Mesenchymal stem cell (in vitro differentiated cells and primary cell): ENCODE measurements at regions not wholly inside any gene's neighbourhood (a gene's known extent, or its start where the extent isn't known, plus 50 kb on each side); places are given as distances from the start of the nearest gene placed in this dataset.

ENCODE experiments used
- DNase-seq: peaks from one replicate; pipeline ENCODE4 v3.0.0-alpha.2; 2013
- H2AFZ ChIP-seq: one replicate; pipeline ENCODE4 v1.6.1; 2013; ENCODE audit warnings: low read depth, mild to moderate bottlenecking, control low read depth, inconsistent platforms, low read length, moderate library complexity
- H2AK5ac ChIP-seq: 2 replicates; pipeline ENCODE4 v1.6.1; 2013; ENCODE audit warnings: low read length, moderate library complexity, mild to moderate bottlenecking, inconsistent platforms; ENCODE audit not compliant: severe bottlenecking
- H2BK120ac ChIP-seq: one replicate; pipeline ENCODE4 v1.6.1; 2013; ENCODE audit warnings: low read depth, mild to moderate bottlenecking, inconsistent platforms, low read length, moderate library complexity
- H2BK12ac ChIP-seq, 2 experiments: one replicate each; pipeline ENCODE4 v1.6.1; 2013; ENCODE audit warnings: inconsistent platforms in 2 of 2, low read length in 2 of 2, mild to moderate bottlenecking in 2 of 2, moderate library complexity in 2 of 2, control low read depth in 1 of 2
- H2BK15ac ChIP-seq: one replicate; pipeline ENCODE4 v1.6.1; 2013; ENCODE audit warnings: mild to moderate bottlenecking, low read depth, inconsistent platforms; ENCODE audit not compliant: poor library complexity, severe bottlenecking
- H2BK5ac ChIP-seq: 2 replicates; pipeline ENCODE4 v1.6.1; 2013; ENCODE audit warnings: low read depth, mild to moderate bottlenecking, low read length, control low read depth, inconsistent platforms; ENCODE audit not compliant: poor library complexity, severe bottlenecking
- H3K14ac ChIP-seq, 2 experiments: one replicate each; pipeline ENCODE4 v1.6.1; 2013; ENCODE audit warnings: inconsistent platforms in 2 of 2, low read length in 2 of 2, control low read depth in 1 of 2, mild to moderate bottlenecking in 1 of 2, moderate library complexity in 1 of 2
- H3K18ac ChIP-seq, 2 experiments: one replicate each; pipeline ENCODE4 v1.6.1; 2013; ENCODE audit warnings: inconsistent platforms in 2 of 2, low read length in 2 of 2, control low read depth in 1 of 2, low read depth in 1 of 2, mild to moderate bottlenecking in 1 of 2
- H3K23ac ChIP-seq, 2 experiments: one replicate each; pipeline ENCODE4 v1.6.1; 2013; ENCODE audit warnings: inconsistent platforms in 2 of 2, low read length in 2 of 2, mild to moderate bottlenecking in 2 of 2, moderate library complexity in 2 of 2, control low read depth in 1 of 2
- H3K27ac ChIP-seq: 2 replicates; pipeline ENCODE4 v1.5.1; 2013; ENCODE audit warnings: mild to moderate bottlenecking, moderate library complexity, low read length, control low read depth, inconsistent platforms; ENCODE audit not compliant: poor library complexity, severe bottlenecking
- H3K27me3 ChIP-seq, 2 experiments: 2 replicates each; pipeline versions ENCODE4 v1.6.1 to v1.7.0; 2013; ENCODE audit warnings: low read length in 2 of 2, mild to moderate bottlenecking in 2 of 2, moderate library complexity in 2 of 2, control low read depth in 1 of 2, inconsistent platforms in 1 of 2; ENCODE audit not compliant: control insufficient read depth in 1 of 2, insufficient read depth in 1 of 2
- H3K36me3 ChIP-seq, 2 experiments: 2 replicates each; pipeline versions ENCODE4 v1.6.1 to v1.7.0; 2013; ENCODE audit warnings: low read length in 2 of 2, control low read depth in 1 of 2, inconsistent platforms in 1 of 2, low read depth in 1 of 2, mild to moderate bottlenecking in 1 of 2; ENCODE audit not compliant: insufficient read depth in 2 of 2, control insufficient read depth in 1 of 2
- H3K4ac ChIP-seq, 2 experiments: one replicate each; pipeline ENCODE4 v1.6.1; 2013; ENCODE audit warnings: inconsistent platforms in 2 of 2, low read length in 2 of 2, mild to moderate bottlenecking in 2 of 2, moderate library complexity in 2 of 2, control low read depth in 1 of 2, low read depth in 1 of 2
- H3K4me1 ChIP-seq: 2 replicates; pipeline ENCODE4 v1.6.1; 2013; ENCODE audit warnings: low read depth, low read length, control low read depth; ENCODE audit not compliant: control insufficient read depth, insufficient read depth
- H3K4me2 ChIP-seq: 2 replicates; pipeline ENCODE4 v1.6.1; 2013; ENCODE audit warnings: low read length, mild to moderate bottlenecking, inconsistent platforms; ENCODE audit not compliant: poor library complexity, severe bottlenecking
- H3K4me3 ChIP-seq, 2 experiments: 2 replicates each; pipeline versions ENCODE4 v1.5.1 to v1.7.0; 2013; ENCODE audit warnings: low read length in 2 of 2, mild to moderate bottlenecking in 2 of 2, control low read depth in 1 of 2, low read depth in 1 of 2; ENCODE audit not compliant: insufficient read depth in 1 of 2
- H3K79me1 ChIP-seq: replicated peaks from 2 replicates; pipeline ENCODE4 v1.6.1; 2013; ENCODE audit warnings: mild to moderate bottlenecking, control low read depth, low read length, inconsistent platforms; ENCODE audit not compliant: poor library complexity, severe bottlenecking
- H3K9ac ChIP-seq: 2 replicates; pipeline ENCODE4 v1.7.0; 2013; ENCODE audit warnings: mild to moderate bottlenecking, low read length, moderate library complexity
- H3K9me3 ChIP-seq: 2 replicates; pipeline ENCODE4 v1.7.0; 2013; ENCODE audit warnings: mild to moderate bottlenecking, low read length; ENCODE audit not compliant: control insufficient read depth
- H4K8ac ChIP-seq: one replicate; pipeline ENCODE4 v1.6.1; 2013; ENCODE audit warnings: inconsistent platforms, mild to moderate bottlenecking, low read length, moderate library complexity
- H4K91ac ChIP-seq: one replicate; pipeline ENCODE4 v1.6.1; 2013; ENCODE audit warnings: mild to moderate bottlenecking, low read length, inconsistent platforms
- WGBS: methylation state at CpG from one replicate; pipeline ENCODE4 v1.1.7; 2013; ENCODE audit warnings: mixed read lengths; 5-methylcytosine and 5-hydroxymethylcytosine counted together

- no peak overlapping the region for H2BK120ac ChIP-seq
- 100% methylated on average over 3 of the region's 5 CpGs for WGBS
- DNase-seq, result no peak
- H2BK5ac ChIP-seq, result no peak overlapping the region
- H2BK12ac ChIP-seq, result no peak overlapping the region
- H3K4me3 ChIP-seq, result no peak overlapping the region
- no peak overlapping the region for H3K23ac ChIP-seq
- no peak overlapping the region for H2AK5ac ChIP-seq
- no peak overlapping the region for H3K18ac ChIP-seq
- H2BK15ac ChIP-seq, result no peak overlapping the region
- no peak overlapping the region for H3K14ac ChIP-seq
- no peak overlapping the region for H3K9ac ChIP-seq
- H3K27me3 ChIP-seq, result no peaks in the 10 kb centered on the region
- no peak overlapping the region for H4K91ac ChIP-seq
- no peak overlapping the region for H3K4ac ChIP-seq
- H3K4me2 ChIP-seq, result no peak overlapping the region
- no peak overlapping the region for H2AFZ ChIP-seq
- no peaks in the 10 kb centered on the region for H3K79me1 ChIP-seq
- H4K8ac ChIP-seq, result no peak overlapping the region
- H3K4me1 ChIP-seq, result no peaks in the 10 kb centered on the region
- H3K27ac ChIP-seq, result no peak overlapping the region
- no peaks in the 10 kb centered on the region for H3K36me3 ChIP-seq
- H3K9me3 ChIP-seq, result peaks cover 3% of the 10 kb centered on the region
These were observed 2423.5 kb upstream of the RAG2 start for GRCh38 chr11:39021539-39021938.

GRCh38 chr11:39011797-39012196 is 2413.8 kb upstream of the RAG2 start:
- H3K9me3 ChIP-seq, result peaks cover 11% of the 10 kb centered on the region

DNA sequence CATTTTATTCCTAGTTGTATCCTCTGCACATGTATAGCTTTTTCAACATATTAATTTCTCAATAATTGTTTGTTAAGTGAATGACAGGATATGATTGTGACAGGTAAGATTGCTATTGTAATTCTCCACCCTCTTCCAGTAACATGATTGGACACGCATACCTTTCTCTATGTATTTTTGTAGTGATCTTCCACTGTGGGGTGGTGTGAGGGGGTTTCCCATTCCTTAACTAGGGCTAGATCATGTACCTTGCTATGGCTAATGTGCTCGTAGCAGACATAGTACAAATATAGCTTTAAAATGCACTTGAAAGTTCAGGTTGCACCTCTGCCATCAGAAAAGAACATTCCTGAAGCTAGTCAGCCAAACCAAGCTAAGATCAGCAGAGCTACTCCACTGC is 2392.8 kb upstream of the RAG2 start:
- no peak overlapping the region for H2AFZ ChIP-seq
- no peak overlapping the region for H3K27ac ChIP-seq
- no peak for DNase-seq
- no peak overlapping the region for H2BK120ac ChIP-seq
- peaks cover 4% of the 10 kb centered on the region for H3K9me3 ChIP-seq
- H2BK15ac ChIP-seq, result no peak overlapping the region
- WGBS, result 86% methylated on average over 1 of the region's 2 CpGs
- H3K4ac ChIP-seq, result no peak overlapping the region
- no peak overlapping the region for H3K18ac ChIP-seq
- no peak overlapping the region for H2AK5ac ChIP-seq
- H2BK12ac ChIP-seq, result no peak overlapping the region
- H4K8ac ChIP-seq, result no peak overlapping the region
- H3K23ac ChIP-seq, result no peak overlapping the region
- no peak overlapping the region for H2BK5ac ChIP-seq
- H3K36me3 ChIP-seq, result no peaks in the 10 kb centered on the region
- H3K4me2 ChIP-seq, result no peak overlapping the region
- H4K91ac ChIP-seq, result no peak overlapping the region
- no peak overlapping the region for H3K14ac ChIP-seq
- H3K27me3 ChIP-seq, result no peaks in the 10 kb centered on the region
- no peak overlapping the region for H3K9ac ChIP-seq
- H3K79me1 ChIP-seq, result no peaks in the 10 kb centered on the region
- H3K4me1 ChIP-seq, result no peaks in the 10 kb centered on the region
- H3K4me3 ChIP-seq, result no peak overlapping the region

More at GRCh38 chr11:39011797-39012196, 2413.8 kb upstream of the RAG2 start:
- H4K8ac ChIP-seq, result no peak overlapping the region
- no peak overlapping the region for H3K27ac ChIP-seq
- H3K4me2 ChIP-seq, result no peak overlapping the region
- H3K23ac ChIP-seq, result no peak overlapping the region
- H4K91ac ChIP-seq, result no peak overlapping the region
- H2BK5ac ChIP-seq, result no peak overlapping the region
- H2BK12ac ChIP-seq, result no peak overlapping the region
- no peaks in the 10 kb centered on the region for H3K36me3 ChIP-seq
- H2AFZ ChIP-seq, result no peak overlapping the region
- no peak overlapping the region for H2BK15ac ChIP-seq
- no peak overlapping the region for H3K4me3 ChIP-seq
- no peak overlapping the region for H3K4ac ChIP-seq
- H3K27me3 ChIP-seq, result no peaks in the 10 kb centered on the region
- no peak for DNase-seq
- H3K4me1 ChIP-seq, result no peaks in the 10 kb centered on the region
- H2AK5ac ChIP-seq, result no peak overlapping the region
- no peak overlapping the region for H3K14ac ChIP-seq
- no peak overlapping the region for H3K18ac ChIP-seq
- no peaks in the 10 kb centered on the region for H3K79me1 ChIP-seq
- no peak overlapping the region for H2BK120ac ChIP-seq
- H3K9ac ChIP-seq, result no peak overlapping the region

DNA sequence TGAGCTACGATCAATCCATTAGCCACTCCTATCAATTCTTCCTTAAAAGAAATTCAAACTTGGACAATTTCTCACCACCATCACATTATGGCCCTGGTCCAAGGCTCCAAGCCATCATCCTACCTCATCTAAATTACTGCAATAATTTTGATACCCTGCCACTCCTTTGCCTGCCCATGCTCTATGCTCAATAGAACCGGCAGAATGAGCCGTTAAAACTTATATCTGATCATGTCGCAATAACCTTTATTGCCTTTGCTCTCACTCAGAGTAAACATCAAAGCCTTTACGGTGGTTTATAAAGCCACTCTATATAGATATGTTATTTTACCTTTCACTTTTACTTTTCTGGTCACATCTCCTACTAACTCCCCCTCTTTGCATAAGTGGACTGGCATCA is 2392.1 kb upstream of the RAG2 start:
- H3K79me1 ChIP-seq, result no peaks in the 10 kb centered on the region
- no peak overlapping the region for H2AK5ac ChIP-seq
- no peak overlapping the region for H3K27ac ChIP-seq
- no peaks in the 10 kb centered on the region for H3K27me3 ChIP-seq
- H3K4ac ChIP-seq, result no peak overlapping the region
- no peaks in the 10 kb centered on the region for H3K4me1 ChIP-seq
- H3K9ac ChIP-seq, result no peak overlapping the region
- no peak overlapping the region for H2BK5ac ChIP-seq
- H2BK12ac ChIP-seq, result no peak overlapping the region
- H3K36me3 ChIP-seq, result no peaks in the 10 kb centered on the region
- no peak for DNase-seq
- H3K23ac ChIP-seq, result no peak overlapping the region
- H2BK120ac ChIP-seq, result no peak overlapping the region
- H4K8ac ChIP-seq, result no peak overlapping the region
- 67% methylated on average over 4 of the region's 5 CpGs for WGBS
- no peak overlapping the region for H2AFZ ChIP-seq
- H3K4me2 ChIP-seq, result no peak overlapping the region
- H3K18ac ChIP-seq, result no peak overlapping the region
- H3K14ac ChIP-seq, result no peak overlapping the region
- H3K4me3 ChIP-seq, result no peak overlapping the region
- no peak overlapping the region for H4K91ac ChIP-seq
- H3K9me3 ChIP-seq, result peaks cover 8% of the 10 kb centered on the region
- H2BK15ac ChIP-seq, result no peak overlapping the region
